GM10847 (cell line): ENCODE measurements at regions not wholly inside any gene's neighbourhood (a gene's known extent, or its start where the extent isn't known, plus 50 kb on each side); places are given as distances from the start of the nearest gene placed in this dataset.

Source experiments
- POLR2A ChIP-seq: IDR thresholded peaks from 2 replicates; pipeline ENCODE4 v1.6.1; 2011; ENCODE audit not compliant: insufficient read length; ENCODE audit errors: extremely low read depth

DNA sequence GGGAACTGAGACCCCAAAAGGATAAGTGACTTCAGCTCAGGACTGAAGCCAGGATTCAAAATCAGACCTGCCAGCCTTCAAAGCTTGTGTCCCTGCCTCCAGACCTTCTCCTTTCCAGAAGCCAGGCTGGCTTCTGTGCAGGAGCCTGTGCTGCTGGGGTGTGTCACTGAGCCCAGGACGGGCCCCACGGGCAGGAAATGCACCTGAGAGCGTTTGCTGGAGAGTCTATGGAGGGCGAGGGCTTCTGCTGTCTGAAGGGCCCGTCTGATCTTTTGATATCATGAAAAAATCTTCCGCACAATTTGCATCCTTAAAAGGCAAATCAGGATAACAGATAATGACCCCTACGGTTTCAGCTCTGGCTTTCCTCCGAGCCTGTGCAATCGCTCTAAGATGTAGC, 125.4 kb downstream of the FAM43A start:
- TF ChIP-seq POLR2A = no peak

DNA sequence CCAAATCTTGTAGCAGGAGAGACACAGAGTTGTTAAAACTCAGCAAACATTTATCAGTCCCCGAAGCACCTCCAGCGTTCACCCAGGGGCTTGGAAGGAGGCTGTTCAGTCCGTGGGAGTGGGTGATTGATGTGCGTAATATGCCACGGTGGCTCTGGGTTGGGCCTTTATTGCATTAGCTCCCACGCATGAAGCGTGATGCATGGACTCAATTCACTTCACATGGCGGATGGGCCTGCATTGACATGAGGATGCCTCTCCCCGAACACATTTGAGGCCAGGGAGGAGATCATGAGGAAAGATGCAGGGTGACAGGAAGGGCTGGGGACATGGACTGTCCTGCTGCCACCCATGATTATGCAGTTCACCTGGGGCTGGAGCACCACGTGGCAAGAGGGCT, 126.5 kb downstream of the FAM43A start:
- no peak for TF ChIP-seq POLR2A

DNA sequence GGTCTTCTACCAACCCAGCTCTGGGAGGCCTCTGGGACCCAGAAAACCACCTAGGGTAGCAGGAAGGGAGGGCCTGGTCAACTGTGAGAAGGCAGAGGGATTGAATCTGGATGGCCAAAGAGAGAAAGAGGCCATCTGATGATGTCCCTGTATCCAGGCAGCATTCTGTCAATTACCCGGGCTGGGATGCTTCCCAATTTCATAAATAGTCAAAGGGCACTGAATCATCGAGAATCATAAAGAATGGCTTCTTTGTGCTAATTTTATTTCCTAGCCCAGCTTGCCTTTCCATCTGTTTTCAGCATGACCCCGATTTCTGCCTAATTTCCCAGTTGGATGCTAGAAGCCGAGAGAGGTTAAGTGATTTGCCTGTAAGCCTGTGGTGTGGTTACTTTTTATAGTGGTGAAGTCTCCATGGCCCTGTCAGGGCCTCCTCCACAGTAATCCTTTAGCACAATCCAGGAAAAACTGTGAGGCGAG, 129.2 kb downstream of the FAM43A start:
- no peak for TF ChIP-seq POLR2A

DNA sequence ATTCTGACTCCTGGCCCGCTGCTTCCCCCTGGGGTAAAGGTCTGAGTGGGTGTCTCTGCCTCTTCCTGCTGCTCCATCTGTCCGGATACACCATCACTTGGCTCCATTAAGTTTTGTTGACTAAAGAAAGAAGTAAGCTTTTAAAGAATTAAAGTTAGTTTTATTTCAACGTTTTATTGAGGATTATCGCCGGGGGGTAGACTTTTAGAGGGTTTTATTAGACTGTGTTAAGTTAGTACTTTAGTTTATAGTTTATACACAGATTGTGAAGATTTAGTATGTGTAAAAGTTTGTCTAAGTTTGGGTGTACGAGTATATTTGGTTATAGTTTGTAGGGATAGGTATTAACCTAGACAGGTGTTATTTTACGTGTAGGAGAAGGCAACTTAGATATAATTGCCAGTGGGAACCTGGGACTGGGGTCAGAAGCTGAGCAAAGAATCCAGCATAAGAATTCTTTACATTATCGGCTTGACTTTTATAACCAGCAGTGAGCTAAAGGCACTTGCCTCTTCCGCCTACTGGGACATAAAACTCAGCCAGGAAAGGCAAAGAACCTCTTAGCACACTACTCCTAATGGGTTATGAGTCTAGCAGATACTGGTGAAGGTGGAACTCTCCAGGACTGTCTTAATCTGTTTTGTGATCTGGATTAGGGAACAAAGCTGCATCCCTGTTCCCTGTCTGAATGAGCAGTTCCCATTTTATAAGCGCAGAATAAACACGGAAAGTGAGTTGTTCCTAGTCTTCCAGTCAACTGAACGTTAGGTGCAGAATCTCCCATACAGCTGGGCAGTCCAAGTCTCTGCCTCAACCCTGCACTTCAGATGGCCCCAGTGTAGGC, 131.3 kb downstream of the FAM43A start:
- no peak for TF ChIP-seq POLR2A

DNA sequence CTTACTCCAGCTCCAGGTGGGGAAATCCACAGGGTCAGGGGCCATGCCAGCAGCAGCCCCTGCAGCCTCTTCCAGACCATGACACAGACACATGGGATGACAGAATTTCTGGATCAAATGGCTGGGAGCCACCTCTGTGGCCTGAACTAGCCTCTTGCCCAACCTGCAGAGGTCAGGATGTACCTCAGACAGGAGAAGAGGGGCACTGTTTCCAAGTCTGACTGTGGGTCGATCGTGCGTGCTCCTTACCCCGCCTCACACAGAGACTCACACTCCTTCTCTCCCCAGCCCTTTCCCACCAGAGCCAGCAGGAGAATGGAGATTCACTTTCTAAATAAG, 131.9 kb downstream of the FAM43A start:
- TF ChIP-seq POLR2A = no peak

DNA sequence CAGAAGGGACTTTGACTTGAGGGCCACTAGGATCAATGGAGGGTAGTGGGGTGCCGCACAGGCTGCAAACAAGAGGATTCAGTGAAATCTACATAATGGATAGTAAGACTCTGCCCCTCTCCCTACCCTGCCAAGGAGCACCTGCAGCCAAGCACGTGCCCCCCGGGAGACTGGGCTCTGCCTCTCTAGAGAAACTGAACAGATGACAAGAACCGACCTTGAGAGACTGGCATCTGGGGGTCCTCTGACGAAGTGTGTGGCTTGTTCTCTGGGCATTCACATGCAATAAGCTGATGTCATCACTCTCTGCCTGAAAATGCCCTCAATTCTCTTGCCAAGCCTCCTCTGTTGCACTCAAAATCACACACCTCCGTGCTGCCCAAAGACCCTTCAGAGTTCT, 132.3 kb downstream of the FAM43A start:
- TF ChIP-seq POLR2A = no peak

DNA sequence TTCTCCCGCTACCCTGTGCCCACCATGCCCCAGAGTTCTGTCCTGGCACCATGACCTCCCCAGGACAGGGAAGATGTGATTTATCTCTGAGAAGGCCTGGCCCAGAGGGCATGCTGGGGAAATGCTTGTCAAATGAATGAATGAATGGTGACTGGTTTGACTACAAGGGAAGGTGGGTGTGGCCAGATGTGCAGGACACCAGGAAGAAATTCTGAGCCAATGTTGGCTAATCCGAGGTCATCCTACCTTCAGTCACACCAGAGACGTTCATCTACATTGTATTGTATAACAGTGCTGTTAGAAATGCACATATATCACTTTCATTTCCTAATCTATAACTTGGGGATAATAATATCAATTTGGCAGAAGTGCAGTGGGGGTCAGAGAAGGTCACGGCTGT, 138.4 kb downstream of the FAM43A start:
- no peak for TF ChIP-seq POLR2A

DNA sequence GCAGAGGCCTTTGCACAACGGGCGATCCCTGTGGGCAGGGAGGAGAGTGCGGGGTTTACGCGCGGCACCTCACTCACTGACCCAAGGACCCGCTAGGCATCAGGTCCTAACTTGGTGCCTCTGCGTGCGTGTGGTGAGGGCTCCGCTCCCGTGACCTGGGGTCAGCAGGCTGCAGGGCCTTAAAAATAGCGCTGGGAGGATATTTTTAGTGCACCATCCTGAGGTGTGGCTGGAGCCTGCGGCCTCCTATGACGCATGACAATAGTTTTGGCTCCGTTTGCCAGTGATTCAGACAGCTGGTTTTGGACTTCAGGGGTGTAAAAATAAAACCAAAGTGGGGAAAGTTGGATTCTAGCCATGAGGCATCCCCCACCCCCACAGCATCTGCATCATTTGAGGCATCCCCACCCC, 139.0 kb downstream of the FAM43A start:
- TF ChIP-seq POLR2A = no peak

DNA sequence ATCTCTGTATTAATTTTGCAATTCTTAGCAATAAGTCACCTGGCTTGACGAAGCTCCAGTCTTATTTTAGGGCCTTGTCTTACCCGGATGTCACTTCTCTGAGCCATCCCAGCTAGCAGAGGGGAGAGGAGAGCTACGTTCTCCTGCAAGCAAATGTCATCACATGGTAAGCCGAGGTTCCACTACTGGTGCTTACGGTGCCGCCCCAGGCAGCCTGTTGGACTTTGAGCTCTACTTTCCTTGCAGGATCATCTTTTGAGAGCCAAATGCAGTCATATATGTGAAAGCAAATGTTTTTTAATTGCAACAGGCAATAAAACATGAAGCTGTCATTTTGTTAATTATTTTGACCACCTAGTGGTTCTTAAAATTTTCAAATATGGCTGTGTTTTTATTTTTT, 140.9 kb downstream of the FAM43A start:
- TF ChIP-seq POLR2A = no peak

DNA sequence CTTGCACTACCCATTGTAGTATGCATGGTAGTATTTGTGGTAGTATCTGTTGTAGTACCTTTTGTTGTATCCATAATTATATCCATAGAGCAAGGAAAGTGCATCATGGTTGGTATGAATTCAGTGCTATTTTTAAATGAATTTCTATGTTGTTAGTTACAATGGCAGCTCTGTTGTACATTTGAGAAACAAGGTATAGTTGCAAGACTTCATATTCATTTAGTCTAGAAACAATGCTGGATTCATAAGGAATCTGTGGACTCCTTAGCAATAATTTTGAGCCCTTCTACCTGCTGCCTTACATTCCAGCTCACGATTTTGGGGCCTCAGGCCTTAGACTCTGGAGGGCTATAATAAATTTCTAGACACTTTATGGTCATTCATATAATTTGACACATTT, 141.8 kb downstream of the FAM43A start:
- no peak for TF ChIP-seq POLR2A

DNA sequence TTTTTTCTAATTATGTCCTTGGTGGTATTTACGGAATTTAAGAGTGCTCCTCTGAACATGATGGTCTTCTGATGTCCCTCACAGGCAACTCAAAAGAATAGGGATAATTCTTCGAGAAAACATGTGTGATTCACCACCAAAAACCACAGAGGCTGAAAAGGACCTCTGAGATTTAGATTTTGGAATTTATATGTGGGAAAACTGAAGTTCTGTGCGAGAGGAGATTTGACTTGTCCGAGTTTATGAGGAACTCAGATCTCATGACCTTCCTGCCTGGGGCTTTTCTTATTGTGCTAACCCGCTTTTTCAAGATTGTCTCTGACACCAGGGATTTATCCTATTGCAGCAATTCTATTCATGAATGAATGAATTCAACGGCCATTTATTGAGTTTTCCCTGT, 142.4 kb downstream of the FAM43A start:
- no peak for TF ChIP-seq POLR2A

DNA sequence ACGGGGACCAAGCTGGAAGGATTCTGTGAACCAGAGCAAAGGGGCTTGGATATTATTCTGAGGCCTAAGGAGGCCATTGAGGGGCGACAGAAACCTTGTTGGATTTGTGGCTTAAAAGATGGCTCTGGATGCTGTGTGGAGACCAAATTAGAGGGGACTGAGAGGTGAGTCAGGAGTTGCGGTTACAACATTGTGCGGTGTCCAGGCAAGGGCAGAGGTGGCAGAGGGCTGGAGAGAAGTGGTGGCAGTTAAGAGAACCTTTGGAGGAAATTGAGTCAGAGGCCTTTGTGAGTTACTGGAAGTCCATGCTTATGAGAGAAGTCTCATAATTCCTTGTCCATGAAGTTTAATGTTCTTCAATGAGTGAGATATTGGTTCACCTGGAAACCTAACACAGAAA, 143.2 kb downstream of the FAM43A start:
- TF ChIP-seq POLR2A = no peak

DNA sequence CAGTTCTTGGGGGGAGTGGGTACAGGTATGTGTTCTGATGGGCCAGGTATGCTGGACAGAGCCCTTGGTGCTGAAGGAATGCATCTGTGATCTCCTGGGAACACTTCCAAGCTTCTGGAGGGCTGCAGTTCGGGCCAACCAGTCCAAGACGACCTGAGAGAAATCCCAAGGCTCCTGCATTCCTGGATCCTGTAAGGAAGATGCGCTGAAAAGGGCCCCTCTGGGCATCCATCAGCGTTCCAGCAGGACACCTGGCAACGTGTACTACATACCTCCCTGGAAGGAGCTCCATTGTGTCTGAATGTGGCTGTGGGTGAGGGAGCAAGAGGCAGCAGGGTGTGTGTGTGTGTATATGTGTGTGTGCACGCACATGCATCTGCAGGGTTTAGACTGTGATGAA, 144.7 kb downstream of the FAM43A start:
- no peak for TF ChIP-seq POLR2A

DNA sequence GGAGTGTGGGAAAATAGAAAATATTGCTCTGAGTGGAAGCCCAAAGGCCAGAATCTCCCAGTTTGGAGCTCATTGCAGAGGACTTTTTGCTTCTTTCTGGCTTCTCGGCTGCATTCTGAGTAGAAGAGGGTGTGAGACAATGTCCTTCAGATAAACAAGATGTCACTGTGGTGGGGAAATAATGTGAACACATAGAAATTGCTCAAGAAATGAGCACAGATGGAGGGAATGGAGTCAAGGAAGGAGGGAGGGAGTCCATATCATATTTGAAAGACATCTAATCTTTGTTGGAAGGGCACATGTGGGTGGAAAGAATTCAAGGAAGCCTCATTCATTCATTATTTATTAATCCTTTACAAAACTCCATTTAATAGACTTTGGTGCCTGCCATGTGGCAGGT, 145.3 kb downstream of the FAM43A start:
- TF ChIP-seq POLR2A = no peak

DNA sequence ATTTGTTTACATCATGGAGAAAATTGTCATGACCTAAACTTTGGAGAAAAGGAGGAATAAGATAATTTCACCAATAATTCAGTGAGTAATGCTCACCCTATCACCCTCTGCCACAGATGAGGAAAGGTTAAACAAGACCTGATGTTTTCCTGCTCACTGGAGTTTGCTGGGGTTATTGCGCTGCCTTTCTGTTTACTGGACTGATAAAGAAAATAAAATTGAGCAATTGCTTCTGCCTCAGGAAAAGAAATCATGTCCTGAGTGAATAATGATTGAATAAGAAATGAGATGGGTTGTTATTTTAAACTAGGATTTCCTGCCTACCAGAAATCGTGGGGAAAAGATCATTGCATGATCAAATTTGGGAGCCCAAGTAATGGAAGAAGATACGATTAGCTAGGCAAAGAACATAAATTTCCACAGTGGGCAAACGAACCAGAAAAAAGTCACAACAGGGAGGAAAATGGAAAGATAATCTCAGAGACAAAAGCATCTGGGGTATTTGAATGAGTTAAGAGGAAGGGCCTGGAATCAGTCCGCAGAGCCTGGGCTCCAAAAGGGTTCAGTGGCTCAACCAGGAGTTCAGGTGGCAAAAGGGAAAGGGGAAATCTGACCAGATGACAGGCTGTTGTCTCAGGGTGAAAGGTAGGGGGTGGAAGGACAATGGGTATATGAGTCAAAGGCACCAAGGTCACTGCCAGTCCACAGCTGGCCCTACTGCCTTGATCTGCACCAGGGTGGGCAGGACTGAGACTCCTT, 146.8 kb downstream of the FAM43A start:
- TF ChIP-seq POLR2A = no peak

DNA sequence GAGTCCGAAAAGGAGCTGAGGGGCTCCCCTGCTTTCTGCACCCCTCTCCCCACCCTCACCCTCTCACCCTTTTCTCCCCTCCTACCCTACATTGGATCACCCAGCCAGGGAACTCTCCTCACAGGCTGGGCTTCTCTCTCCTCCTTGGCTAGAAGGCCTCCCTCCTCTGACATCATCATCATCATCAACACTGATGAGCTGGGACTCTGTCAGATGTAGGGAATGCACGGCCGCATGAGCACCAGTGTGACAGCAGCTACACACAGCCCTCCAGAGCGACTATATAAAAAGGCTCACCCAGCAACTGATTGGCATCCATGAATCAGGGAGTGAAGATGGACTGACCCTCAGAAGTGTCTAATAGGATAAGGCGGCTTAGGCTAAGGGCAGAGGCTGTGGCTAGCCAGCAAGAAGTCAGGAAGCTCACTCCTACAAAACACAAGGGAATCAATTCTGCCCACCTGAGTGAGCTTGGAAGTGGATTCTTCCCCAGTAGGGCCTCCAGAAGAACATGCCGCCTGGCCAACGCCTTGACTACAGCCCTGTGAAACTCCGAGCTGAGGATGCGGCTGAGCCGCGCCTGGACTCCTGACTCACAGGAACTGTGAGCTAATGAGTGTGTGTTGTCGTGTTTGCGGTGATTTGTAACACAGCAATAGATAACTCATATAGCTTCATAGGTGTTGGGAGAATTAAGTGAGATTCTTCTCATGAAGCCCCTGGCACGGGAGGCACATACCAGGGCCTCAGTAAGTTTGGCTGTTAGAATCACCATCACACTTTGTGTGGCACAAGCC, 147.6 kb downstream of the FAM43A start:
- no peak for TF ChIP-seq POLR2A

DNA sequence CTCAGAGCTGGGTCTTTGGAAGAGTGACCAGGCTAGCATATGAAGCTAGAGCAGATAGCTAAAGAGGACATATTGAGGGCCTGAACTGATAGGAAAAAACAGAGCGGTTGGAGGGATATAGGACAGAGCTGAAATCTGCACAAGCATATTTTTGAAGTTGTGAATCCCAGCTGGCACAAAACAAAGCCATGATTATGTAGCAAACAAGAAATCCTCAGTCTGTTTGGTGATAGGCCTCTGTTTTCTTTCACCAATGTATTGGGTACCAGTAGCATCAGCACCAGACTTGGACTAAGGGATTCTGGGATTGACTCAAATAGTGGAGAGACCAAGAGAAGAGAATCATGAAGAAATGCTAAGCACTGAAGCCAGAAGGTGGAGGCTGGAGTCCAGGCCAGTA, 151.0 kb downstream of the FAM43A start:
- no peak for TF ChIP-seq POLR2A
